GM20000 (cell line): ENCODE measurements at regions not wholly inside any gene's neighbourhood (a gene's known extent, or its start where the extent isn't known, plus 50 kb on each side); places are given as distances from the start of the nearest gene placed in this dataset.

Source experiments
- DNase-seq: peaks from one replicate; pipeline ENCODE4 v3.0.0; 2012; ENCODE audit warnings: low spot score
- CTCF ChIP-seq: IDR thresholded peaks from 2 replicates; pipeline ENCODE4 v1.5.1; 2012; ENCODE audit warnings: mild to moderate bottlenecking, control low read depth; ENCODE audit errors: extremely low read depth, missing control alignments

- DNase-seq = no peak
- TF ChIP-seq CTCF = no peak
Measured at GRCh38 chr6:125423047-125423446, 121.3 kb upstream of the HDDC2 start.

GRCh38 chr6:125431971-125432370, 130.2 kb upstream of the HDDC2 start:
- DNase-seq = no peak

GRCh38 chr6:125432963-125433362, 131.2 kb upstream of the HDDC2 start:
- DNase-seq = no peak
- TF ChIP-seq CTCF = no peak

More at GRCh38 chr6:125431971-125432370, 130.2 kb upstream of the HDDC2 start:
- TF ChIP-seq CTCF = no peak

- TF ChIP-seq CTCF = no peak
Measured at GRCh38 chr6:125434760-125435159, 133.0 kb upstream of the HDDC2 start.

GRCh38 chr6:125439512-125439911, 137.7 kb upstream of the HDDC2 start:
- no peak for TF ChIP-seq CTCF
- no peak for DNase-seq

More at GRCh38 chr6:125434760-125435159, 133.0 kb upstream of the HDDC2 start:
- no peak for DNase-seq

- TF ChIP-seq CTCF = no peak
- no peak for DNase-seq
Measured at GRCh38 chr6:125444006-125444923, 142.5 kb upstream of the HDDC2 start.

GRCh38 chr6:125445054-125445453, 143.3 kb upstream of the HDDC2 start:
- TF ChIP-seq CTCF = no peak

More at GRCh38 chr6:125445054-125445453, 143.3 kb upstream of the HDDC2 start:
- DNase-seq = no peak
